ENCODE measurements at regions not wholly inside any gene's neighbourhood (a gene's known extent, or its start where the extent isn't known, plus 50 kb on each side); places are given as distances from the start of the nearest gene placed in this dataset.

GRCh38 chr5:28734396-28734795 lies 1696.0 kb upstream of the CDH9 start:
- in situ Hi-C loops (cut with HindIII; ENCODE audit: low pct_ligation_motif_present, low sequenced_read_pairs) = no loop called here
- Histone ChIP-seq H3K4me3 (ENCODE audit: low read depth, low read length) (no peak overlapping the region), H3K36me3 (replicated peaks) (no peaks in the 10 kb centered on the region), H3K27ac (no peak overlapping the region), H3K27me3 (replicated peaks) (no peaks in the 10 kb centered on the region)
- DNase-seq = peak; percentile 48
- TF ChIP-seq CTCF (IDR thresholded peaks at IDR 0.05; ENCODE audit: low read depth, low read length, missing control alignments) = peak; percentile 27

GRCh38 chr5:28729067-28729466 lies 1690.7 kb upstream of the CDH9 start:
- no peak overlapping the region for H3K27ac ChIP-seq
- TF ChIP-seq CTCF (IDR thresholded peaks at IDR 0.05; ENCODE audit: low read depth, low read length, missing control alignments) = no peak
- no peaks in the 10 kb centered on the region for H3K36me3 ChIP-seq (replicated peaks)
- DNase-seq = no peak
- in situ Hi-C loops (cut with HindIII; ENCODE audit: low pct_ligation_motif_present, low sequenced_read_pairs) = no loop called here
- H3K27me3 ChIP-seq (replicated peaks) = no peaks in the 10 kb centered on the region
- no peak overlapping the region for H3K4me3 ChIP-seq (ENCODE audit: low read depth, low read length)

- Histone ChIP-seq H3K27me3 (replicated peaks) (no peaks in the 10 kb centered on the region), H3K27ac (no peak overlapping the region), H3K4me3 (ENCODE audit: low read depth, low read length) (no peak overlapping the region), H3K36me3 (replicated peaks) (no peaks in the 10 kb centered on the region)
- no peak for TF ChIP-seq CTCF (IDR thresholded peaks at IDR 0.05; ENCODE audit: low read depth, low read length, missing control alignments)
- no peak for DNase-seq
- in situ Hi-C loops (cut with HindIII; ENCODE audit: low pct_ligation_motif_present, low sequenced_read_pairs) = no loop called here
Measured at GRCh38 chr5:28726815-28727214, 1688.4 kb upstream of the CDH9 start.

- H3K27ac ChIP-seq = no peak overlapping the region
- H3K4me3 ChIP-seq (ENCODE audit: low read depth, low read length) = no peak overlapping the region
- TF ChIP-seq CTCF (IDR thresholded peaks at IDR 0.05; ENCODE audit: low read depth, low read length, missing control alignments) = no peak
- in situ Hi-C loops (cut with HindIII; ENCODE audit: low pct_ligation_motif_present, low sequenced_read_pairs) = no loop called here
- no peaks in the 10 kb centered on the region for H3K36me3 ChIP-seq (replicated peaks)
- DNase-seq = no peak
- H3K27me3 ChIP-seq (replicated peaks) = no peaks in the 10 kb centered on the region
Measured at GRCh38 chr5:28725001-28725400, 1686.6 kb upstream of the CDH9 start.

GRCh38 chr5:28714907-28715698 lies 1676.7 kb upstream of the CDH9 start:
- H3K27ac ChIP-seq = no peak overlapping the region
- no peak for DNase-seq
- in situ Hi-C loops (cut with HindIII; ENCODE audit: low pct_ligation_motif_present, low sequenced_read_pairs) = no loop called here
- no peak overlapping the region for H3K4me3 ChIP-seq (ENCODE audit: low read depth, low read length)
- TF ChIP-seq CTCF (IDR thresholded peaks at IDR 0.05; ENCODE audit: low read depth, low read length, missing control alignments) = no peak
- no peaks in the 10 kb centered on the region for H3K36me3 ChIP-seq (replicated peaks)
- H3K27me3 ChIP-seq (replicated peaks) = no peaks in the 10 kb centered on the region

GRCh38 chr5:28710360-28710759 lies 1672.0 kb upstream of the CDH9 start:
- Histone ChIP-seq H3K4me3 (ENCODE audit: low read depth, low read length) (no peak overlapping the region), H3K27ac (no peak overlapping the region), H3K27me3 (replicated peaks) (no peaks in the 10 kb centered on the region), H3K36me3 (replicated peaks) (no peaks in the 10 kb centered on the region)
- in situ Hi-C loops (cut with HindIII; ENCODE audit: low pct_ligation_motif_present, low sequenced_read_pairs) = no loop called here
- no peak for DNase-seq
- TF ChIP-seq CTCF (IDR thresholded peaks at IDR 0.05; ENCODE audit: low read depth, low read length, missing control alignments) = no peak

Data from brain microvascular endothelial cell (primary cell).